HG03520 (cell line): ENCODE measurements at regions not wholly inside any gene's neighbourhood (a gene's known extent, or its start where the extent isn't known, plus 50 kb on each side); places are given as distances from the start of the nearest gene placed in this dataset.
"Not testable (repeated sequence)": the region's sequence is repeated elsewhere in the genome, so short reads cannot be mapped to it uniquely, and the experiment has no call there.

Source experiments
- ATAC-seq: cut with Tn5 transposase; IDR thresholded peaks from one replicate; pipeline ENCODE4 v1.9.1; 2021; ENCODE audit warnings: mild to moderate bottlenecking, moderate library complexity; ENCODE audit not compliant: unreplicated experiment

DNA sequence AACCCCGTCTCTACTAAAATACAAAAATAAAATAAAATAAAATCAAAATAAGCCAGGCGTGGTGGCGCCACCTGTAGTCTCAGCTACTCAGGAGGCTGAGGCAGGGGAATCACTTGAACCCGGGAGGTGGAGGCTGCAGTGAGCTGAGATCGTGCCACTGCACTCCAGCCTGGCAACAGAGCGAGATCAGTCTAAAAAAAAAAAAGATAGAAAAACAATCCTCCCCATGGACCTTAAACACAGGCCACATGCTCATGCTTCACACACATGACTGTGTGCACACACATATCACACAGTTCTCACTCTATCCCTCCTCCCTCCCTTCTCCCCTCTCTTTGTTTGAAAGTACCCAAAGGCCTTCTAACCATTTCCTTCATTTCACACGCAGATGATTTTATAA lies 667.6 kb downstream of the UQCRFS1 start:
- ATAC-seq: not testable (repeated sequence)

DNA sequence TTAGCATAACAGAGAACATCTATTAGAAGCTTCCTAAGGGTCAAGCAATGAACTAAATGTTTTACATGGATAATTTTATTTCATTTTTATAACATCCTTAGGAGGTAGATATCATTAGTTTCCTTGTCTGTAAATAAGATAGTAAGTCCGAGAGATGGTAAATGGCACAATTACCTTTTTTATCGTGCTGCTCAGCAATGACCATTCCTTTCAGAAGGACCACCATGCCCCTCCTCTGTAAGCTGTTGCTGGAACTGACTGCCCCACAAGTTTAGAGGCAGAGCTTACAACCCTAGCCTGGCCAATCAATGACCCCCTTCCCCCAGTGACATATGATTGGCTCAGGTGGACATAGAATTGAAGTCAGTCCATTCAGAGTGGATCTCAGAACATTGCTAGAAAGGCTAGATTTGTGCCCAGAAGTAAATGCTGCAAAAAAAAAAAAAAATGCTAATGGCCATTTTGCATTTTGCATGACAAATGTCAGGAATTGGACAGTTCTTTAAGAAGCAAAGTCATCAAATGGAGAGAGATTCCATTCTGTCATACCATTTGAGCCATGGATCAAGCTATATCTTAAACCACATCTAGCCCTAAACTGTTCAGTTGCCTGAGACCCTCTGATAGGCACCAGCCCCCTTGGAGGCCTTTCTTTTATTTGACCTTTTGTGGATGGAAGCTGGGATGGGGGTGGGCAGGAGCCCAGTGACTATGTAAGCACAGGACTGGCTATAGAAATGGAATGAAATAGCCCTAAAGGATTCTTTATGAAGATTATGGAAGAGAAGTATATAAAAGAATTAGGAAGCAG lies 668.3 kb downstream of the UQCRFS1 start:
- ATAC-seq: no peak

- ATAC-seq: no peak
Observed at GRCh38 chr19:28543244-28543776, 669.6 kb downstream of the UQCRFS1 start.

GRCh38 chr19:28542394-28543243 lies 670.3 kb downstream of the UQCRFS1 start:
- ATAC-seq: no peak

- ATAC-seq: no peak
Observed at GRCh38 chr19:28541602-28542393, 671.2 kb downstream of the UQCRFS1 start.

DNA sequence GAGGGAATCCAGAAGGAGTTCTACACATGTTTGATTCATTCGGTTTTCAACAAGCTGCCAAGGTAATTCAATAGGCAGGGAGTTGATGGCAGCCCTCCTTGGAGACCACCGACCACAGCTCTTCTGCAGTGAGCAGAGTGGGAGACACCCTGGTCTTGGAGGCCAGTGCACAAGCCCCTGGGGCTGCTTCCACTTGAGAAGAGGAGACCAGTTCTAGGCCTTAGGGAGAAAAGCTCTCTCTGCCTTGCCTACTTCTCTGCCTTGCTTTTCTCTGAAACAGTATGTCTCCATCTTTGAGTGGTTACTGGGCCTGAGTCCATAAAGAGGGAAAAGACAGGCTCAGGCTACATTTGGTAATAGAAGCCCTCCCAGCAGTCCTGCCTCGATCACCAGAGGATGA lies 671.9 kb downstream of the UQCRFS1 start:
- no peak for ATAC-seq

DNA sequence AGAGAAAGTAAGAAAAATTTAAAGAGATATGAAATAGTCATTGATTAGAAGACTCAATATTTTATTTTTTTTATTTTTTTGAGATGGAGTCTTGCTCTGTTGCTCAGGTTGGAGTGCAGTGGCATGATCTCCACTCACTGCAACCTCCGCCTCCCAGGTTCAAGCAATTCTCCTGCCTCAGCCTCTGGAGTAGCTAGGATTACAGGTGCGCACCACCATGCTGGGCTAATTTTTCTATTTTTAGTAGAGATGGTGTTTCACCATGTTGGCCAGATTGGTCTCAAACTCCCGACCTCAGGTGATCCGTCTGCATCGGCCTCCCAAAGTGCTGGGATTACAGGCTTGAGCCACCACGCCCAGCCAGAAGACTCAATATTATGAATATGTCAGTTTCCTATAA lies 672.6 kb downstream of the UQCRFS1 start:
- not testable (repeated sequence) for ATAC-seq

DNA sequence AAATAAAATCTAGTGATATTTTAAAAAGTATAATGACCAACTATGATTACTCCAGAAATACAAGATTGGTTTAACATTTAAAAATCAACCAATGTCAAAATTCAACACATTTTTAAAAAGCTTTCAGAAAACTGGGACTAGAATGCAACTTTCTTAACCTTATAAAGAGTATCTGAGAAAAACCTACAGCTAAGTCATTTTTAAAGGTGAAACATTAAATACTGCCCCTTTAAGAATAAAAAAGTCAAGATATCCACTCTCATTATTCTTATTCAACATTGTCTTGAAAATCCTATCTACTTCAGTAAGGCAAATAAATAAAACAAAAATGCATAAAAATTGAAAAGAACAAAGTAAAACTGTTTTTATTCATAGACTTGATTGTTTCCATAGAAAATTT lies 673.2 kb downstream of the UQCRFS1 start:
- ATAC-seq: no peak

DNA sequence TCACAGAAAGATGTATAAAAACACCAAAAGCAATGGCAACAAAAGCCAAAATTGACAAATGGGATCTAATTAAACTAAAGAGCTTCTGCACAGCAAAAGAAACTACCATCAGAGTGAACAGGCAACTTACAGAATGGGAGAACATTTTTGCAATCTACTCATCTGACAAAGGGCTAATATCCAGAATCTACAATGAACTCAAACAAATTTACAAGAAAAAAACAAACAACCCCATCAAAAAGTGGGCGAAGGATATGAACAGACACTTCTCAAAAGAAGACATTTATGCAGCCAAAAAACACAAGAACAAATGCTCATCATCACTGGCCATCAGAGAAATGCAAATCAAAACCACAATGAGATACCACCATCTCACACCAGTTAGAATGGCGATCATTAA lies 674.4 kb downstream of the UQCRFS1 start:
- not testable (repeated sequence) for ATAC-seq

DNA sequence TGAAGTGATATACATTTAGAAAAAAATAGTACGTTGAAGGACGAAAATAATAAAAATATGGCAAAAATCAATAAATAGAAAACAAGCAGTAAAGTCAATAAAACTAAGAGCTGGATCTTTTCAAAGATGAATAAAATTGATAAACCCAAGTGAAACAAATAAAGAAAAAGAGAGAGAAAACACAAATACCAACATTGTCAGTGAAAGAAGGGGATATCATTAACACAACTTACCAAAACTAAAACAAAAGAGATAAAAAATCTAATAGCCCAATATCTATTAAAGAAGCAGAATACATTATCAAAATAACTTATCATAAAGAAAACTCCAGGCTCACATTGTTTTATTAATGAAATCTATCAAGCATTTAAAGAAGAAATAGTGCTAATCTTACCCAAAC lies 675.1 kb downstream of the UQCRFS1 start:
- no peak for ATAC-seq

GRCh38 chr19:28537079-28537478 lies 675.9 kb downstream of the UQCRFS1 start:
- ATAC-seq: no peak

DNA sequence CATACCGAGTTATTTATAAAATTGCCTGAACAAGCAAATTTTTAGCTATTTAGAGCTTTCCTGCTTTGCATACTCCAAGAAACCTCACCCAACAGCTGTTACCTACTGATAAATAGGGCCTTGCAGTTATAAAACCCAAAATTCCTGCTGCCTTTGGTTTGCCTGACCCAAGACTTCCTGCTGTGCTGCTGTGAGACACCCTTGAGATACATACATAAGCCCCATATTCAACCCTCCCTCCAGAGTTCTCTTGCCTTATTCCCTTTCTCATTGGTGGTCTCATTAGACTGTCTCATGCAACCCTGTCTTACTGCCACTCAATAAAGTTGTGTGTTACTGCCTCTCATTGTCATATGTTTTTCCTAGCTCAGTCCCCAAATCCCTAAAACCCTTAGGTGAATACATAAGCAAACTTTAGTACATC lies 677.6 kb downstream of the UQCRFS1 start:
- ATAC-seq: no peak

DNA sequence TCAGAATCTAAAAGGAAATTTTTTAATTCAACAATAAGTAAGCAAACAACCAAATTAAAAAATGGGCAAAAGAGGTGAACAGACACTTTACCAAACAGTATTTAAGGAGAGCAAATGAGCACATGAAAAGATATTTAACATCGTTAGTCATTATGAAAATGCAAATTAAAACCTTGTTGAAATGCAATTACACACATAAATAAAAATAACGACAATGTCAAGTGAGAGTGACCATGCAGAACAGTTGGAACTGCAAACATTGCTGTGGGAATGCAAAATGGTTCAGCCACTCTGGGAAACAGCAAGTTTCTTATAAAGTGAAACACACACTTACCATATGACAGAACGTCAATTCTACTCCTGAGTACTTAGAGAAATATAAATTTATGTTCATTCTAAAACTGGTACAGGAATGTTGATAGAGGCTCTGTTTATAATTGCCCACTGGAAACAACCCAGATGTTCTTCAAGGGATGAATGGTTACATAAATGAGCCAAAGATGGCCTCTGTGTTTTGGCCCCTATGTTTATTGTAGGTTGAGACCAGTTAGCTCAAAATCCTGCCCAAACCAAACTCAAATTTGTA lies 678.1 kb downstream of the UQCRFS1 start:
- ATAC-seq: no peak

DNA sequence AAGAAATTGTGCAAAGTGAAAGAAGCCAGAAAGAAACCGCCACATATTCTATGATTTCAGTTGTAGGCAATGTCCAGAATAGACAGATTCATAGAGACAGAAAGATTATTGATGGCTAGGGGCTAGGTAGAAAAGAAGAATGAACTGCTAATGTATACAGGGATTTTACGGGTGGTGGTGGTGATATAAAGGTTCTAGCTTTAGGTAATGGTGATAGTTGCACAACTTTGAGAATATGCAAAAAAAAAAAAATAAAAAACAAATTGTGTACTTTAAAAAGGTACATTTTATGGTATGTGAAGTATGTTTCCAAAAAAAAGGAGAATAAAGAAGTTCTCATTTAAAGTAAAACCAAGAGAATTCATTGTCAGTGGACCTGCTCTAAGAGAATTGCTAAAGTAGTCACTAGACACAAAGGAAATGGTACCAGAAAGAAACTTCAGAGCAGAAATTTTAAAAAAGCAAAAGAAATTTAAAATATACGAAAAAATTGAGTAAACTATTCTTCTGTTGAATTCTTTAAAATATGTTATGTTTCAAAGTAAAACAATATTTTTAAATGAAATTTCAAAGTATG lies 680.1 kb downstream of the UQCRFS1 start:
- ATAC-seq: no peak

DNA sequence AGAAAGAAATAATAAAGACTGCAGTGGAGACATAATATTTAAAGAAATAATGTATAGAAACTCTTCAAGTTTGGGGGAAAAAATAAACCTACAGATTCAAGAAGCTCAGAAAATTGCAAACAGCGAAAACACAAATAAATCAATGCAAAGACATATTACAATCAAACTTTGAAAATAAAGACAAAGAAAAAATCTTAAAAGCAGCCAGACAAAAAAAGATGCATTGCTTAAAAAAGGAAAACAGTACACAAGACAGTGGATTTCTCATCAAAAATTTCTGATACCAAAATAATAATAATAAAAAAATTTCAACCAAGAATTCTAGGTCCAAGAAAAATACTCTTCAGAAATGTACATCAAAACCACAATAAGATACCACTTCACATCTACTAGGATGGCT lies 681.0 kb downstream of the UQCRFS1 start:
- ATAC-seq: no peak

DNA sequence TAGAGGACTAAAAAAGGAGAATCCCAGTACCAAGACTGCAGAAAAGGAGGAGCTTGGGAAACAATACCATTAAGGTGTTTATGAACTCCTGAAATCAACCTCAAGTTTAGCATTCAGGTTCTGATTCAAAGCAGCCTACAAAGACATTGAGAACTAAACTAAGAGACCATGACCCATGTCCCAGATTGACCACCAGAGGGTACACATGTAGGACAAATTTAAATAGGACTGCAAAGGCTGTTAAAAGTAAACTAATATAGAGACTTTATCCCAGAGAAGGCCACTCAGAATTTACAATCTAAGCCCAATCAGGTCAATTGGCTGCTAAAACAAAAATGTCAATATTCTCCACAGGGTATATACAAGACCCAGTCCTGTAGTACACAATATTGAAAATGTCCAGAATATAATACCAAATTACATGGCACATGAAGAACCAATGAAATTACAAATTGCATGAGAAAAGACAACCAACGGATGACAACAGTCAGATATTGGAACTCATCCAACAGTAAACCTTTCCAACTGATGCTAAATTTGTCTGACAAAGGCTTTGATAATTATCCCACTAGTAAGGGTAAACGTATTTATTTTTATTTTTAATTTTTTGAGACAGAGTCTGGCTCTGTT lies 682.4 kb downstream of the UQCRFS1 start:
- no peak for ATAC-seq

GRCh38 chr19:28526038-28526437 lies 686.9 kb downstream of the UQCRFS1 start:
- no peak for ATAC-seq

- ATAC-seq: no peak
Observed at GRCh38 chr19:28523619-28524018, 689.3 kb downstream of the UQCRFS1 start.

DNA sequence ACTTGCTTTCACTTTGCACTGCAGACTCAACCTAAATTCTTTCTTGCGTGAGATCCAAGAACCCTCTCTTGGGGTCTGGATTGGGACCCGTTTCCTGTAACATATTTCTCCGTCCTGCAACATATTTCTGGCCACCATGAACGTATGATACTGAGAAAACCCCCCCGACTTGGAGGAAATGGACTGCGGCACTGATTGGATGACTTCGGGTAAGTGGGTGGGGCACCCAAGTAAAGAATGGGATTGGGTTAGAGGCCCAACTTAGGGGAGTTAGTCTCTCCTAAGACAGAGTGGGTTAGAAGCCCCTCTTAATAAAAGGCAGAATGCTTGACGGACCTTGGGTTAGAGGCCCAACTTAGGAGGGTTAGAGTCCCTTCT lies 690.4 kb downstream of the UQCRFS1 start:
- ATAC-seq: no peak
